Fibroblast of skin of back (primary cell): ENCODE measurements at regions not wholly inside any gene's neighbourhood (a gene's known extent, or its start where the extent isn't known, plus 50 kb on each side); places are given as distances from the start of the nearest gene placed in this dataset.
"Not testable (repeated sequence)": the region's sequence is repeated elsewhere in the genome, so short reads cannot be mapped to it uniquely, and the experiment has no call there.

Source experiments
- DNase-seq: peaks from one replicate; pipeline ENCODE4 v3.0.0-alpha.2; 2013

DNA sequence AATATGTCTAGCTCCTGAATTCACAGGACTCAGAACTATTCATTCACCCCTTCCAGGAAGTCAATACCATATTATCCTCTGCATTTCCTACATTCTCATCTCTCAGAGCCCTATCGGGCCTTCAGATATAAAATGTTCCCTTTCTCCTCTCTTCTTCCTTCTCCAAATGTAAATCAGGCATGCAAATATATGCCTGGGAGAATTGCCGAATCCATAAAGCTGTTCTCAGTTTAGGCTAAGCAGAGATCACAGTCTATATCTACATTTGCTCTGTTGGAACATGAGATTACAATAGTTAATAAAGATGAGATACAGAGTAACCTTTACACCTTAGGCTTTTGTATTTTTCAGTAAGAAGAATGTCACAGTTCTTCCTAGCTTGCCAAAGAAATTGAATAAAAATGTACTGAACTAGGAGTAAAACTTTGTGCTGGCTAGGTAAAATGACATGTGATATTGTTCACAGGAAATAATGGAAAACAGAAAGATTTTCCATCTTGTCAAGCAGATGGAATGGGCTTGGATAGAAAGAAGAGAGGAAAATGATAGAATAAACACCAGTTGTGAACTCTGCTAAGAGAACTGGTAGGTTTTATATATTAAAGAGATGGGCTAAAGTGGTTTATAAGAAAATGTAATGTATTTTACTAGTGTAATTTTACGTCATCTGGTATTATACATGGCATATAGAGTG lies 161.5 kb downstream of the NRIP1 start:
- no peak for DNase-seq

DNA sequence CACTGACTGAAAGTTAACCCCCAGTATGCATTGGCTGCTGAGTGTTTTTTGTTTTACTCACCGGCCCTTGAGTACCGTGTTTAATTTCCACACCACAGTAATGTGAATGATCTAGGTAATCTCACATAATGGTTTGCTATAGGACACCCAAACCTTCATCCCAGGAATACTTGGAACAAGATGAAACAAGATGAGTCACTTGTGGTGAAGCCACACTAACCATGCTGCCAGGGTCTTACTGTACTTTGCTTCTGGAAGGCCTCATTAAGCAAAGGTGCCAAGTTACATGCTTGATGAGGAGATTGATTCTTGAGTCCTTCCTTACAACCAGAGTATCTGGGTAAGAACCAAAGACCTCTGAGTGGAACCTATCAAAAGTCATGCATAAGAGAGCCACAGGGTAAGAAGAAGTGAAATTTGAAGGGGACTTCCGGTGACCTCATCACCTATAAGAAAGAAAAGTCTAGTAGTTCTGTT lies 163.3 kb downstream of the NRIP1 start:
- DNase-seq: peak; percentile 33

DNA sequence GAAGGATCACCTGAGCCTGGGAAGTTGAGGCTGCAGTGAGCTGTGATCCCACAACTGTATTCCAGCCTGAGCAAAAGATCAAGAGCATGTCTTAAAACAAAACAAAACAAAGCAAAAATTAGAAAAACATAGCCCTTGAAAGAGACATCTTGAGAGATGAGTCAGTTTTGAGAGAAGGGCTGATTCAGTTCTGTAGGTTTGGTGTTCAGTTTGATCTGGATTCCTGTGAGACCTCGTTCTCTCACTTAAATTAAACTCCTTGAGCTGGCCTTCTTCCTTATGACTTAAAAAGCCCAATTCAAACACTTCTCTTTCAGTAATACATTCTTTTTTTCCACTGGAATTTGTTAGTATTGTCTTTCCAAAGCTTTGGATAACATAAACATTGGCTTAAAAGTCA lies 164.2 kb downstream of the NRIP1 start:
- DNase-seq: peak; percentile 71

- DNase-seq: peak; percentile 44
Measured at GRCh38 chr21:14900058-14900457, 164.7 kb downstream of the NRIP1 start.

- no peak for DNase-seq
Measured at GRCh38 chr21:14895792-14896191, 169.0 kb downstream of the NRIP1 start.

DNA sequence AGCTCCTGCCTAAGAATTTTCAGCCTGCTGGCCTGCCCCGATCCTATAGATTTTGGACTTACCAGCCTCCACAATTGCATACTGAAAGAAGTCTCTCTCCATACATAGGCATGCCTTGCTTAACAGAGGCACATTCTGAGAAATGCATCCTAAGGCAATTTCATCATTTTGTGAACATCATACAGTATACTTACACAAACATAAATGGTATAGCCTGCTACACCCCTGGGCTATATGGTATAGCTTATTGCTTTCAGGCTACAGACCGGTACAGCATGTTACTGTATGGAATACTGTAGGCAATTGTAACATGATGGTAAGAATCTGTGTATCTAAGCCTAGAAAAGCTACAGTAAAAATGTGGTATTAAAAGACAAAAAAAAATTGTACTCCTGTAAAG lies 174.7 kb downstream of the NRIP1 start:
- no peak for DNase-seq

GRCh38 chr21:14889080-14889810 lies 175.6 kb downstream of the NRIP1 start:
- peak; percentile 34 for DNase-seq

- no peak for DNase-seq
Measured at GRCh38 chr21:14888202-14888601, 176.6 kb downstream of the NRIP1 start.

GRCh38 chr21:14886001-14886400 lies 178.8 kb downstream of the NRIP1 start:
- DNase-seq: no peak

- DNase-seq: no peak
Measured at GRCh38 chr21:14883351-14883750, 181.4 kb downstream of the NRIP1 start.

- not testable (repeated sequence) for DNase-seq
Measured at GRCh38 chr21:14882545-14882944, 182.3 kb downstream of the NRIP1 start.

DNA sequence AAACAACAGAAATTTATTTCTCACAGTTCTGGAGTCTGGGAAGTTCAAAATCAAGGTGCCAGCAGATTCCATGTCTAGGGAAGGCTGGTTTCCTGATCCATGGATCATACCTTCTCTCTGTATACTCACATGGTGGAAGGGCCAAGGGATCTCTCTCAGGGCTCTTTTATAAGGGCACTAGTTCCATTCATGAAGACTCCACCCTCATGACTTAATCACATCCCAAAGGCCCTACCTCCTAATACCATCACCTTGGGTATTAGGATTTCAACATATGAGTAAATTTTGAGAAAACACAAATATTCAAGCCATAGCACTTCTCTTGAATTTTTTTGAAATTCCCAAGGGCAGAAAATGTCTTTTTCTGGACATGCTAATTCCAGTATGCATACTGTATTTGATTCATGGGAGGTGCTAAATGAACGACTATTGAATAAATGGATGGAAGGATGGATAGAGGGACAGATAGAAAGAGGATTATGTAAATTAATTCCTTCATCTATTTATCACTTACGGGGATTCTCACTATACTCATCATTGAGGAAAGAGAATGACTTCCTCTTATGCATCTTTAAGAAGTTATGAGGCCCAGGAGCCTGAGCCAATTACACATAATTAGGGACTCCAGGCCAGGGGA lies 182.8 kb downstream of the NRIP1 start:
- DNase-seq: no peak

GRCh38 chr21:14880922-14881321 lies 183.9 kb downstream of the NRIP1 start:
- DNase-seq: peak; percentile 81

- no peak for DNase-seq
Measured at GRCh38 chr21:14879458-14879857, 185.3 kb downstream of the NRIP1 start.

DNA sequence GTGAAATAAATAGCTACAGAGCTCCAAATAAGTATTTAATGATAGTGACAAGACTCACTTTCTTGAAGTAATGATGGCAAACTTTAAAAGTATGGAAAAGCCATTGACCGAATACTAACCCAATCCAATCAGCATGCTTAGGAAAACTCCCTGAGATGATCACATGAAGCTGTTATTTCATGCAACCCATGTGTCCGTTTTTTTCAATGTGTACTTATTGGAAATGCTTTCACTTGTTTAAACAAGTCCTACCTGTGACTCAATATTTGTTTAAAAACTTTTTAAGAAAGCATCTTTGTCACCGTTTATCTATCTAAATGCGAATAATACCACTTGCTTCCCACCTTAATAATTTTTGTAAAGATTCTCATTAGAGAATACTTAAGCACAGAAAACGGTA lies 185.8 kb downstream of the NRIP1 start:
- DNase-seq: no peak

- peak; percentile 55 for DNase-seq
Measured at GRCh38 chr21:14877581-14878228, 187.1 kb downstream of the NRIP1 start.

DNA sequence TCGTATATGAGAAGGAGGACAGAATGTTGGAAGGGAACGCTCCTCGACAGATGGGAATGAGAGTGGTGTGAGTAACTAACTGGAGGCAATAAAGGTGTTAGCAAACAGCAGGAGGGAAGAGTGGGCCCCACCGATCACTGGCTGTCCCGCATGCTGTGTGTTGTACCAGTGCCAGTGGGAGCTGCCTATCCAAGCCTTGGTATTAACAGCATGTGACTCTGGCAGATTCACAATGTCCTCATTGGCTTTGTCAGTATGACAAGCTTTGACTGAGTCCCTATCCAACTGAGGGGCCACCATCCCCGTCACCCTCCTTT lies 188.3 kb downstream of the NRIP1 start:
- no peak for DNase-seq

GRCh38 chr21:14875704-14876523 lies 188.9 kb downstream of the NRIP1 start:
- no peak for DNase-seq

- DNase-seq: no peak
Measured at GRCh38 chr21:14875186-14875585, 189.6 kb downstream of the NRIP1 start.

DNA sequence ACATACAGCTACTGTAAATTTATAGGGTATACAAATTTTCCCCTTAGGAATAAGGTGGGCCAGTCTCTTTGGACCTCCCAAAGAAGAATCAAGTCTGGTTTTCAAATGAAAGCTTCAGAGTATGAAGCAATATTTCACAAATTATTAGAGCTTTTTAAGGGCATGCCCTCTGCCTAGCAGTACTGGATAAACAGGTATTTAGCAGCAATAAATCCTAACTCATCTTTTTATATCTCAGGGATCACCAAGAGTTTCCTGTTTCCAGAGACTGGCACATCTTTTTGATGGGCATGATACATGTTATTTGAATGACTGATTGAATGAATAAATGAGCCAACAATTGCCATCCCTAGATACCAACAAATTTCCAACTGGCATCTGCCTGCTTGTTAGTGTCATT lies 190.4 kb downstream of the NRIP1 start:
- no peak for DNase-seq

- DNase-seq: no peak
Measured at GRCh38 chr21:14871861-14872260, 192.9 kb downstream of the NRIP1 start.

- no peak for DNase-seq
Measured at GRCh38 chr21:14870853-14871149, 194.0 kb downstream of the NRIP1 start.
